DOHH2 (cell line): ENCODE measurements at regions not wholly inside any gene's neighbourhood (a gene's known extent, or its start where the extent isn't known, plus 50 kb on each side); places are given as distances from the start of the nearest gene placed in this dataset.
A peak's percentile ranks its signal among the peaks of the same experiment; 100 is the strongest.
"Not testable (repeated sequence)": the region's sequence is repeated elsewhere in the genome, so short reads cannot be mapped to it uniquely, and the experiment has no call there.

Experiments
- H3F3A ChIP-seq: fragments of 200-600 bp; sonication (generic), shearing (Covaris generic); 2 replicates; pipeline ENCODE4 v1.6.0; 2016; ENCODE audit warnings: antibody characterized with exemption, mild to moderate bottlenecking; ENCODE audit not compliant: control insufficient read depth, insufficient read depth
- H3K27ac ChIP-seq: fragments of 200-600 bp; sonication (generic); 2 replicates; pipeline ENCODE4 v1.5.1; 2014; ENCODE audit warnings: low read depth, mild to moderate bottlenecking, low read length, moderate library complexity
- H3K27me3 ChIP-seq: fragments of 200-600 bp; sonication (generic); 2 replicates; pipeline ENCODE4 v1.6.1; 2014; ENCODE audit warnings: mild to moderate bottlenecking, low read length, mixed read lengths; ENCODE audit not compliant: control insufficient read depth
- H3K36me3 ChIP-seq: fragments of 200-600 bp; sonication (generic); 2 replicates; pipeline ENCODE4 v1.6.1; 2014; ENCODE audit warnings: mild to moderate bottlenecking, low read length, moderate library complexity, mixed read lengths; ENCODE audit not compliant: control insufficient read depth
- H3K4me1 ChIP-seq: fragments of 200-600 bp; sonication (generic); 2 replicates; pipeline ENCODE4 v1.6.1; 2014; ENCODE audit warnings: mild to moderate bottlenecking, low read length, mixed read lengths; ENCODE audit not compliant: control insufficient read depth
- H3K4me2 ChIP-seq: fragments of 200-600 bp; sonication (generic); 2 replicates; pipeline ENCODE4 v1.6.0; 2014; ENCODE audit warnings: mild to moderate bottlenecking, low read length, moderate library complexity
- H3K4me3 ChIP-seq: fragments of 200-600 bp; sonication (generic); 2 replicates; pipeline ENCODE4 v1.5.1; 2014; ENCODE audit warnings: mild to moderate bottlenecking, low read length, mixed read lengths
- H3K79me2 ChIP-seq: fragments of 200-600 bp; sonication (generic); 2 replicates; pipeline ENCODE4 v1.6.1; 2014; ENCODE audit warnings: mild to moderate bottlenecking, low read length, mixed read lengths; ENCODE audit not compliant: control insufficient read depth
- H3K9me2 ChIP-seq: fragments of 200-600 bp; sonication (generic); replicated peaks from 2 replicates; pipeline ENCODE4 v1.6.1; 2014; ENCODE audit warnings: mild to moderate bottlenecking, low read length, mixed read lengths; ENCODE audit not compliant: control insufficient read depth
- H3K9me3 ChIP-seq: fragments of 200-600 bp; sonication (generic); 2 replicates; pipeline ENCODE4 v1.6.1; 2014; ENCODE audit warnings: antibody characterized with exemption, low read length, mixed read lengths; ENCODE audit not compliant: control insufficient read depth, insufficient read depth
- H4K20me1 ChIP-seq: fragments of 200-600 bp; sonication (generic); 2 replicates; pipeline ENCODE4 v1.6.0; 2014; ENCODE audit warnings: low read depth, mild to moderate bottlenecking, antibody characterized with exemption, low read length, moderate library complexity; ENCODE audit not compliant: control insufficient read depth, insufficient read depth
- CTCF ChIP-seq: fragments of 200-600 bp; sonication (generic); IDR thresholded peaks from one replicate; pipeline ENCODE4 v1.5.1; 2014; ENCODE audit warnings: antibody characterized with exemption, mild to moderate bottlenecking, low read depth, low read length; ENCODE audit not compliant: poor library complexity, severe bottlenecking
- EZH2phosphoT487 ChIP-seq: fragments of 200-600 bp; sonication (generic); IDR thresholded peaks from 2 replicates; pipeline ENCODE4 v1.6.1; 2017; ENCODE audit warnings: borderline replicate concordance, mild to moderate bottlenecking, antibody characterized with exemption, low read length, moderate library complexity, mixed read lengths

GRCh38 chrX:75625232-75625631 is 102.4 kb upstream of the ZDHHC15 start:
- H3K4me3 ChIP-seq: no peak overlapping the region
- TF ChIP-seq EZH2phosphoT487: no peak
- TF ChIP-seq CTCF: no peak

GRCh38 chrX:75623535-75623934 is 100.7 kb upstream of the ZDHHC15 start:
- H3K36me3 ChIP-seq: no peaks in the 10 kb centered on the region
- no peaks in the 10 kb centered on the region for H3K9me2 ChIP-seq
- peak; percentile 22 for TF ChIP-seq CTCF
- no peak for TF ChIP-seq EZH2phosphoT487
- H3K27ac ChIP-seq: no peak overlapping the region
- no peaks in the 10 kb centered on the region for H3F3A ChIP-seq
- H3K4me1 ChIP-seq: no peaks in the 10 kb centered on the region
- no peak overlapping the region for H3K4me3 ChIP-seq
- no peaks in the 10 kb centered on the region for H3K9me3 ChIP-seq
- H3K4me2 ChIP-seq: no peak overlapping the region
- H4K20me1 ChIP-seq: no peaks in the 10 kb centered on the region
- no peaks in the 10 kb centered on the region for H3K27me3 ChIP-seq
- H3K79me2 ChIP-seq: no peaks in the 10 kb centered on the region

More at GRCh38 chrX:75625232-75625631, 102.4 kb upstream of the ZDHHC15 start:
- H3K4me1 ChIP-seq: no peaks in the 10 kb centered on the region
- no peaks in the 10 kb centered on the region for H3K9me2 ChIP-seq
- H3K27ac ChIP-seq: no peak overlapping the region
- no peaks in the 10 kb centered on the region for H3K9me3 ChIP-seq
- no peaks in the 10 kb centered on the region for H4K20me1 ChIP-seq
- no peaks in the 10 kb centered on the region for H3K27me3 ChIP-seq
- no peaks in the 10 kb centered on the region for H3F3A ChIP-seq
- no peak overlapping the region for H3K4me2 ChIP-seq
- no peaks in the 10 kb centered on the region for H3K79me2 ChIP-seq
- no peaks in the 10 kb centered on the region for H3K36me3 ChIP-seq

GRCh38 chrX:75609406-75609805 is 86.6 kb upstream of the ZDHHC15 start:
- Histone ChIP-seq H3K9me2 (no peaks in the 10 kb centered on the region), H3K9me3 (no peaks in the 10 kb centered on the region), H3K4me1 (no peaks in the 10 kb centered on the region), H3K4me3 (no peak overlapping the region), H3K27me3 (no peaks in the 10 kb centered on the region), H3K36me3 (no peaks in the 10 kb centered on the region), H3F3A (no peaks in the 10 kb centered on the region), H3K27ac (no peak overlapping the region), H3K4me2 (no peak overlapping the region), H3K79me2 (no peaks in the 10 kb centered on the region), H4K20me1 (no peaks in the 10 kb centered on the region)
- no peak for TF ChIP-seq CTCF
- TF ChIP-seq EZH2phosphoT487: no peak

- Histone ChIP-seq H3F3A (no peaks in the 10 kb centered on the region), H3K36me3 (no peaks in the 10 kb centered on the region), H3K9me2 (no peaks in the 10 kb centered on the region), H3K4me3 (no peak overlapping the region), H3K27ac (no peak overlapping the region), H4K20me1 (no peaks in the 10 kb centered on the region), H3K79me2 (no peaks in the 10 kb centered on the region), H3K9me3 (no peaks in the 10 kb centered on the region), H3K27me3 (no peaks in the 10 kb centered on the region), H3K4me2 (no peak overlapping the region), H3K4me1 (no peaks in the 10 kb centered on the region)
- no peak for TF ChIP-seq EZH2phosphoT487
- peak; percentile 53 for TF ChIP-seq CTCF
Observed at GRCh38 chrX:75603833-75604232, 81.0 kb upstream of the ZDHHC15 start.

- H3K27ac ChIP-seq, H3K27me3 ChIP-seq, H3K4me2 ChIP-seq, H4K20me1 ChIP-seq, H3K36me3 ChIP-seq, H3K4me3 ChIP-seq, H3K79me2 ChIP-seq, H3K9me2 ChIP-seq, H3F3A ChIP-seq, H3K9me3 ChIP-seq, H3K4me1 ChIP-seq: not testable (repeated sequence)
Observed at GRCh38 chrX:75602022-75602421, 79.2 kb upstream of the ZDHHC15 start.
